ENCODE measurements at regions not wholly inside any gene's neighbourhood (a gene's known extent, or its start where the extent isn't known, plus 50 kb on each side); places are given as distances from the start of the nearest gene placed in this dataset.

DNA sequence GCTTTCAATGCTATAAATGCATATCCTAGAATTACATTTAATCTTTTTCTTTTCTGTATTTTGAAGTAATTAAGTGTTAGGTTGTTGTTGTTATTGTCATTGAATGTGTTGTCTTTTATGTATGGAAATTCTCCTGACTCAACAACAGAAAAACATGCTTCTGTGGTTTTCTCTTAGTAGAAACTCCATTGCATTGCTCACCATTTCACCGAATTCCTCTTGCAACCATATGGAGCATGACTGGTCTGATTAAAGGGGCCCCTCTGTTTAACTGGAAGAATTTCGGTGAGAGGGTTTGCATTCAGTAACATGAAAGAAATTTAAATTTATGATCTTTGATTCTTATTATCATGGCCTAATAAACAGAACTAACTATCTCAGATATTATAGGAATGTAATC lies 454.3 kb upstream of the JARID2 start:
- no peak for TF ChIP-seq CTCF (conservative IDR thresholded peaks at IDR 0.05; ENCODE audit: low read depth, low read length)
- DNase-seq (ENCODE audit: low read depth), result no peak
- H3K4me3 ChIP-seq (ENCODE audit: low read depth, low read length), result no peak overlapping the region

DNA sequence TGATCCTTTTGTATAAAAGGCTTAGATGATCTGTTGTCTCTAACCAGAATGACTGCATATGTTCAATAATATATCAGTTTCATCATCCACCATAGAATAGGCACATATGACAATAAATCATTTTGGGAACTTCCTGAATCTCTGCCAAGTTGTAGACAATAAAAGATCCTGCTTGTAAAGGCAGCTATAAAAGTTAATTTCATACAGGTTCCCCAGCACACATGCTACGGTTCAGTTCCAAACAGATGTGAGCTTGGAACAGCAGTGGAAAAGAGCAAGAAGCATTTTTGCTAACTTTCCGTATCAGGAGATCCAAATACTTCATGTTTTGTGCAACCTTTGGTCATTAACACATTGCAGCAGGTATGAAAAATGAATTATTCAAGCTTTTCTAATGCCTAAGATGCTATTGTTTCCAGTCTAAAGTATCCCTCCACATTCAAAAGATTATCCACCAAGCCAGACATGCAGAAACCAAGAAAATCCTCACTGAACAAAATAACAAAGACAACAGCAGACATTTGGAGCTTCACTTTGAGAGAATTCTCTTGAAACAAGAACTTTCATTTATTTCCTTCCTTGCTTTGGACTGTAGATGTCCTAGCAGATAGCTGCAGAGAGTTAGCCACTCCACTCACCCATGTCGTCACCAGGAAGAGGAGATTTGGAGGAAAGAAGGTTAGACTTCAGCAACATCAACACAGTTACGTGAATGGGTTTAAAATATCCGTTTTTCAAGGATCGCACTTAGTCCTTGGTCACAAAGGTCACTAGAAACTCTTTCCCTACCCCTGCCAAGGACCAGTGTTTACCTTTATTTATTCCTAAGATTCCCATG lies 453.5 kb upstream of the JARID2 start:
- no peak for TF ChIP-seq CTCF (conservative IDR thresholded peaks at IDR 0.05; ENCODE audit: low read depth, low read length)
- H3K4me3 ChIP-seq (ENCODE audit: low read depth, low read length), result no peak overlapping the region
- no peak for DNase-seq (ENCODE audit: low read depth)

DNA sequence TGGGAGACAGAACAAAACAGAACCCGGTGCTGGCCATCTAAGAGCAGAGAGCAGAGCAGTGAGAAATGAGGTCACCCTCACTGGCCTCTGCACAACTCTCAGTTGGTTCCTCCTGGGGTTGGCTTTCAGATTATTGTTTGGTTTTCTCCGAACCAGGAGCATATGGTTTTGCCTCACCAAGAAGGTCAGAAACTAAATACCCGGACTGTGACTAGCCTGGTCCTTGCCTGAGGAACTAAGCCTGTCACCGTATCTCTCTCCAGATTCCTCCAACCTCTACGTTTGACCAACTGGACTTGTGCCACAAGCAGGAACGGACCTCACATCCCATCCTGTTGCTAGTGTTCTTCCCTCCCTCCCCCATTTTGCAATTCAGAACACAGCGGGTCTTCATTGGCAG lies 450.4 kb upstream of the JARID2 start:
- TF ChIP-seq CTCF (conservative IDR thresholded peaks at IDR 0.05; ENCODE audit: low read depth, low read length), result no peak
- H3K4me3 ChIP-seq (ENCODE audit: low read depth, low read length), result no peak overlapping the region
- DNase-seq (ENCODE audit: low read depth), result no peak

DNA sequence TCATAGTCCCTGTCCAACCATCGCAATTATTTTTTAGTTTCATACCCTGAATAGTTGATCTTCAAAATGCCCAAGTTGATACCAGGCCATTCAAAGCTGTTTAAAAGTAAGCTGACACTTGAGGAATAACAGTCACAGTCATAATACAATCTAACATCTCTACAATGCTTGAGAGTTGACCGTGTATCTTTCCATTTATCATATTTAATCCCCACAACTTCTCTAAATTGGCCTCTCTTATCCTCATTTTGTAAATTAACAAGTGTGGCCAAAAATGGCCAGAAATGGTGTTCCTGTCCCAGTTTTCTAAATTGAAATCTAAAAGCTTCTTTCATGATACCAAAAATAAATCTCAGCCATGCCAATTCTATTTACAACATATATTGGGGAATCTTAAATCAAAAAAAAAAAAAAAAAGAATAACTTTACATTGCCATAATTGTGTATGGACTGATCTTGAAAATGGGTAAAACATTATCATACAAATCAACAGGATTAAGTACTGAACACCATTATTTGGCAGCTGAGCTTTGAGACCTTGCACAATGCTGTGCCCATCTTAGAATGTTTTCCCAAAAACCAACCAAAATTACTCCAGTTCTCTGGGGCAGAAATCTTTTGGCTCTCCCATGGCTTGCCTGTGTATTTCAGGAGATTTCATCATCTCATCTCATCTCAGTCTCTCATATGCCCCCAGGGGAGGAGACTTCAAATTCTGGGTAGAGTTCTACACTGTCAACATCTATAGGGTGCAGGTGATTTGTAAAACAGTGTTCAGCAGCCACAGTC lies 448.7 kb upstream of the JARID2 start:
- no peak for TF ChIP-seq CTCF (conservative IDR thresholded peaks at IDR 0.05; ENCODE audit: low read depth, low read length)
- DNase-seq (ENCODE audit: low read depth), result no peak
- no peak overlapping the region for H3K4me3 ChIP-seq (ENCODE audit: low read depth, low read length)

DNA sequence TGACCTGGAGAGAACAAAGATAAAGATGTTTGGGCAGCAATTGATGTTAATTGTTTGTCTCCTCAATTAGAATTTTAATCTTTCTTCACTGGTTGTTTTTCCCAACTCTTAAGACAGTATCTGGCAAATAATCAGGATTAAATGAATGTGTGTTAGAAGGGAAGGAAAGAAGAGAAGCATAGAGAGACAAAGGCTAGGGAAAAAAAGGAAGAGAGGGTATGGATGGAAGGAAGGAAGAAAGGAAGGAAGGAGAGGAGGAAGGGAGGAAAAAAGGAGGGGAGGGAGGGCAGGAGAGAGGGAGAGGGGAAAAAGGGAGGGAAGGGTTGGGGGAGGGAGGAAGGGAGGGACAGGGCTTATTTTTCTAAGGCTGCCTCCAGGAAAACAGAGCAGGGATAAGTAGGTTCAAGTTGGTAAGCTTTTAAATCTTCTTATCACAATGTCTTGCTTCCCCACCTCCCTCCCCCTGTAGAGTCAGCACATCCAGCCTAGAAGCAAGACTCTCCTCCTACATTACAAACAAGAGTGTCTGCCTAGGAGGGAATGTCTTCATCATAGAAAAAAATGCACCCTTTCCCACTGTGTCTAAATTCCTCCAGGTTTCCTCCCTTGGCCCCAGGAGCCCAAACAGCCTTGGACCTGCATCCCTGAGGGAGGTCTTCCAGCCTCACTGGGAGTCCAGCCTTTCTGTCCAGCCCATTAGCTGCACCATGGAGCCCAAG lies 447.8 kb upstream of the JARID2 start:
- no peak overlapping the region for H3K4me3 ChIP-seq (ENCODE audit: low read depth, low read length)
- DNase-seq (ENCODE audit: low read depth), result no peak
- no peak for TF ChIP-seq CTCF (conservative IDR thresholded peaks at IDR 0.05; ENCODE audit: low read depth, low read length)

DNA sequence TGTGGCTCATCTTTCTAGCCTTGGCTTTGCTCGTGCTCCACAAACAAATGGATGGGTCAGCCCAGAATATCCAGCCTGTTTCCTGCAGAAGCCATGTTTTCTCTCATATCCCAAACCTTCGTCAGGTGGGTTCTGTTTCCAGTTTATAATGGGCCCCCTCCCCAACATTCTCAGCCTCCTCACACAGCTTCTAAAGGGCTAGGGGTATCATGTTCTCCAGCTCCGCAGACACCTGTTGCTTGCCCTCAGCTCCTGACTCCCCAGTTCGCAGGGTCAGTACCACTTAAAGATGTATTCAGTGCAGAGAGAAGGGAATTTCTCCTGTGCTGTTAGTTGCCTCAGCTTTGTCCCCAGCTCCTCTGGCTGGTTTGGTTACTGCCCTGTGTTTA lies 447.3 kb upstream of the JARID2 start:
- no peak for TF ChIP-seq CTCF (conservative IDR thresholded peaks at IDR 0.05; ENCODE audit: low read depth, low read length)
- no peak for DNase-seq (ENCODE audit: low read depth)
- no peak overlapping the region for H3K4me3 ChIP-seq (ENCODE audit: low read depth, low read length)

All from epithelial cell of proximal tubule (primary cell).